IMR-90 (cell line): ENCODE measurements at regions not wholly inside any gene's neighbourhood (a gene's known extent, or its start where the extent isn't known, plus 50 kb on each side); places are given as distances from the start of the nearest gene placed in this dataset.

Experiments used
- ATAC-seq: fragments of 200-7000 bp; cut with Tn5 transposase; 2 replicates; pipeline ENCODE4 v1.9.1; 2020; ENCODE audit warnings: low read depth, mild to moderate bottlenecking, moderate library complexity
- BruUV-seq: library from RNA; stranded (reverse); fragments of 400-500 nt; replicated peaks from 2 replicates; lab custom pipeline; 2021; lab: Mats Ljungman, UMichigan
- CTCF ChIA-PET: fragments of 300-600 bp; formaldehyde crosslinking; extraction: SDS; loops from one replicate; lab custom pipeline; 2021; ENCODE audit warnings: antibody characterized with exemption; lab: Yijun Ruan, JAX
- POLR2A ChIA-PET: fragments of 300-600 bp; sonication (Branson Sonifier 250); formaldehyde crosslinking; loops from one replicate; lab custom pipeline; 2022; ENCODE audit warnings: antibody characterized with exemption; ENCODE audit not compliant: unreplicated experiment; lab: Charles Lee
- DNase-seq: peaks from one replicate; pipeline ENCODE4 v3.0.0; 2013
- H2AFZ ChIP-seq: replicated peaks from 2 replicates; pipeline ENCODE3; 2013; ENCODE audit warnings: low read length, mild to moderate bottlenecking; ENCODE audit not compliant: poor library complexity
- H2AK5ac ChIP-seq: 2 replicates; pipeline ENCODE4 v1.6.1; 2013; ENCODE audit warnings: low read depth, low read length, inconsistent platforms
- H2AK9ac ChIP-seq: replicated peaks from 2 replicates; pipeline ENCODE3; 2013; ENCODE audit warnings: mild to moderate bottlenecking, low read depth, low read length, moderate library complexity; ENCODE audit not compliant: poor library complexity
- H2BK120ac ChIP-seq: 2 replicates; pipeline ENCODE4 v1.6.1; 2013; ENCODE audit warnings: low read depth, low read length, inconsistent platforms
- H2BK15ac ChIP-seq: 3 replicates; pipeline ENCODE4 v1.6.1; 2013; ENCODE audit warnings: low read depth, low read length, inconsistent platforms
- H2BK20ac ChIP-seq: 2 replicates; pipeline ENCODE4 v1.6.1; 2013; ENCODE audit warnings: low read depth, mild to moderate bottlenecking, inconsistent platforms, low read length, moderate library complexity
- H2BK5ac ChIP-seq: 2 replicates; pipeline ENCODE4 v1.6.1; 2013; ENCODE audit warnings: mild to moderate bottlenecking, low read depth, low read length, inconsistent platforms; ENCODE audit not compliant: poor library complexity, severe bottlenecking
- H3K14ac ChIP-seq: replicated peaks from 2 replicates; pipeline ENCODE4 v1.6.1; 2013; ENCODE audit warnings: low read depth, low read length, inconsistent platforms
- H3K18ac ChIP-seq: 2 replicates; pipeline ENCODE4 v1.6.1; 2013; ENCODE audit warnings: low read depth, low read length, control low read depth
- H3K23ac ChIP-seq: 2 replicates; pipeline ENCODE4 v1.6.1; 2013; ENCODE audit warnings: low read depth, low read length, inconsistent platforms
- H3K27ac ChIP-seq: 2 replicates; pipeline ENCODE4 v1.5.1; 2013; ENCODE audit warnings: mild to moderate bottlenecking, control low read depth, low read length; ENCODE audit not compliant: insufficient read depth
- H3K27me3 ChIP-seq: 2 replicates; pipeline ENCODE4 v1.6.1; 2013; ENCODE audit warnings: low read length; ENCODE audit not compliant: control insufficient read depth, insufficient read depth
- H3K36me3 ChIP-seq: 2 replicates; pipeline ENCODE4 v1.6.1; 2013; ENCODE audit warnings: low read length, mixed read lengths; ENCODE audit not compliant: control insufficient read depth, insufficient read depth
- H3K4ac ChIP-seq: 2 replicates; pipeline ENCODE4 v1.6.1; 2013; ENCODE audit warnings: low read depth, low read length, inconsistent platforms
- H3K4me1 ChIP-seq: 2 replicates; pipeline ENCODE4 v1.6.1; 2013; ENCODE audit warnings: low read length, mixed read lengths; ENCODE audit not compliant: control insufficient read depth, insufficient read depth
- H3K4me2 ChIP-seq: 2 replicates; pipeline ENCODE4 v1.6.1; 2013; ENCODE audit warnings: low read depth, mild to moderate bottlenecking, control low read depth, low read length, moderate library complexity
- H3K4me3 ChIP-seq: 2 replicates; pipeline ENCODE4 v1.5.1; 2013; ENCODE audit warnings: low read depth, mild to moderate bottlenecking, control low read depth, low read length, moderate library complexity; ENCODE audit not compliant: insufficient read depth
- H3K56ac ChIP-seq: 2 replicates; pipeline ENCODE4 v1.6.1; 2013; ENCODE audit warnings: low read length, inconsistent platforms; ENCODE audit not compliant: insufficient read depth; ENCODE audit errors: extremely low read depth
- H3K79me1 ChIP-seq, 2 experiments: 2 replicates each; pipeline ENCODE4 v1.6.1; 2013; ENCODE audit warnings: low read length in 2 of 2, inconsistent platforms in 1 of 2, low read depth in 1 of 2
- H3K9ac ChIP-seq: 2 replicates; pipeline ENCODE4 v1.6.1; 2013; ENCODE audit warnings: low read depth, low read length, control low read depth
- H3K9me1 ChIP-seq: 2 replicates; pipeline ENCODE4 v1.6.1; 2013; ENCODE audit warnings: low read length, inconsistent platforms; ENCODE audit not compliant: insufficient read depth
- H3K9me3 ChIP-seq: 2 replicates; pipeline ENCODE4 v1.6.1; 2013; ENCODE audit warnings: low read length; ENCODE audit not compliant: control insufficient read depth, insufficient read depth
- H4K20me1 ChIP-seq: 2 replicates; pipeline ENCODE4 v1.6.1; 2013; ENCODE audit warnings: low read length, inconsistent platforms; ENCODE audit not compliant: insufficient read depth
- H4K5ac ChIP-seq: 2 replicates; pipeline ENCODE4 v1.6.1; 2013; ENCODE audit warnings: mild to moderate bottlenecking, low read depth, low read length, control low read depth
- H4K8ac ChIP-seq, 2 experiments: 2 replicates each; pipeline ENCODE4 v1.6.1; 2013; ENCODE audit warnings: low read depth in 2 of 2, low read length in 2 of 2, control low read depth in 1 of 2, inconsistent platforms in 1 of 2
- H4K91ac ChIP-seq: 2 replicates; pipeline ENCODE4 v1.6.1; 2013; ENCODE audit warnings: low read depth, low read length, inconsistent platforms; ENCODE audit not compliant: insufficient read depth
- BHLHE40 ChIP-seq: fragments of 150-350 bp; IDR thresholded peaks from 2 replicates; pipeline ENCODE4 v1.6.1; 2016; ENCODE audit warnings: mild to moderate bottlenecking, low read depth, low read length
- CEBPB ChIP-seq: IDR thresholded peaks from 2 replicates; pipeline ENCODE4 v1.6.1; 2012; ENCODE audit warnings: low read depth, low read length, improper control_type of control experiment
- CHD1 ChIP-seq: IDR thresholded peaks from 2 replicates; pipeline ENCODE4 v1.6.1; 2012; ENCODE audit warnings: low read depth, low read length, improper control_type of control experiment
- CTCF ChIP-seq: conservative IDR thresholded peaks from 2 replicates; pipeline ENCODE4 v1.5.1; 2012; ENCODE audit warnings: mild to moderate bottlenecking, low read depth, low read length, improper control_type of control experiment
- FOS ChIP-seq: fragments of 150-350 bp; IDR thresholded peaks from 2 replicates; pipeline ENCODE4 v1.6.1; 2016; ENCODE audit warnings: low read depth, low read length
- WGBS, 2 experiments: methylation state at CpG; one replicate each; pipeline versions ENCODE4 v1.1.5 to v1.1.7; 2013; ENCODE audit warnings: missing lambda C conversion rate in 2 of 2; ENCODE audit not compliant: insufficient read length in 1 of 2; ENCODE audit errors: extremely low coverage in 2 of 2; 5-methylcytosine and 5-hydroxymethylcytosine counted together
- dilution Hi-C: fragments of 300-500 bp; cut with HindIII; formaldehyde crosslinking; loops from one replicate; pipeline ENCODE4 v1.14.3; 2018; ENCODE audit warnings: low sequenced_read_pairs; ENCODE audit not compliant: unreplicated experiment
- in situ Hi-C: fragments of 300-500 bp; cut with MboI; formaldehyde crosslinking; loops from 3 replicates; pipeline ENCODE4 v1.14.3; 2019; ENCODE audit warnings: low sequenced_read_pairs, inconsistent platforms, mixed read lengths
- intact Hi-C: fragments of 100-400 bp; cut with micrococcal nuclease; formaldehyde crosslinking; loops from 2 replicates; pipeline ENCODE4 v1.10.0; 2022

GRCh38 chr3:67733269-67733950 is 79.0 kb upstream of the SUCLG2 start:
- no peak overlapping the region for H2BK120ac ChIP-seq
- BruUV-seq, result no TSS peak
- intact Hi-C loops, result no loop called here

More at GRCh38 chr3:67733269-67733950, 79.0 kb upstream of the SUCLG2 start:
- H3K79me1 ChIP-seq, result no peaks in the 10 kb centered on the region
- ChIA-PET POLR2A (no interaction called here), CTCF (no interaction called here)
- no peak overlapping the region for H3K56ac ChIP-seq
- H3K9ac ChIP-seq, result no peak overlapping the region
- no peak overlapping the region for H2AK5ac ChIP-seq
- dilution Hi-C loops (no loop called here), in situ Hi-C loops (no loop called here)
- no peak overlapping the region for H3K14ac ChIP-seq
- no peaks in the 10 kb centered on the region for H3K36me3 ChIP-seq
- no peak overlapping the region for H4K5ac ChIP-seq
- H3K23ac ChIP-seq, result no peak overlapping the region
- no peak overlapping the region for H4K8ac ChIP-seq
- DNase-seq (no peak), ATAC-seq (no peak)
- WGBS, 2 experiments, result no CpG with 5 or more reads among the region's 3 CpGs
- TF ChIP-seq FOS (no peak), CTCF (no peak), CHD1 (no peak), CEBPB (no peak), BHLHE40 (no peak)
- no peak overlapping the region for H3K18ac ChIP-seq
- H2AFZ ChIP-seq, result no peak overlapping the region
- no peaks in the 10 kb centered on the region for H3K9me1 ChIP-seq
- no peak overlapping the region for H3K4me3 ChIP-seq
- H2AK9ac ChIP-seq, result no peak overlapping the region
- H2BK15ac ChIP-seq, result no peak overlapping the region
- no peak overlapping the region for H4K91ac ChIP-seq
- H2BK20ac ChIP-seq, result no peak overlapping the region
- no peaks in the 10 kb centered on the region for H3K9me3 ChIP-seq
- no peak overlapping the region for H3K4me2 ChIP-seq
- H4K20me1 ChIP-seq, result no peaks in the 10 kb centered on the region
- no peak overlapping the region for H2BK5ac ChIP-seq
- H3K4me1 ChIP-seq, result no peaks in the 10 kb centered on the region
- no peaks in the 10 kb centered on the region for H3K27me3 ChIP-seq
- no peak overlapping the region for H3K27ac ChIP-seq
- H3K4ac ChIP-seq, result no peak overlapping the region
